Activated CD8-positive, alpha-beta memory T cell treated with anti-CD3 and anti-CD28 coated beads, Interleukin-2, amount 50 U/mL, for 4 hours (primary cell): ENCODE measurements at regions not wholly inside any gene's neighbourhood (a gene's known extent, or its start where the extent isn't known, plus 50 kb on each side); places are given as distances from the start of the nearest gene placed in this dataset.

Experiments used
- DNase-seq: peaks from one replicate; pipeline ENCODE4 v3.0.0-alpha.2; 2020

- no peak for DNase-seq
These were observed 885.3 kb downstream of the TBC1D22A start for GRCh38 chr22:47647720-47648119.

- DNase-seq: no peak
These were observed 884.7 kb downstream of the TBC1D22A start for GRCh38 chr22:47647181-47647580.

GRCh38 chr22:47645923-47646322 lies 883.5 kb downstream of the TBC1D22A start:
- DNase-seq: no peak

GRCh38 chr22:47645450-47645914 lies 883.0 kb downstream of the TBC1D22A start:
- DNase-seq: no peak

- no peak for DNase-seq
These were observed 871.9 kb downstream of the TBC1D22A start for GRCh38 chr22:47634347-47634746.

- DNase-seq: no peak
These were observed 870.7 kb downstream of the TBC1D22A start for GRCh38 chr22:47633111-47633510.

- no peak for DNase-seq
These were observed 870.3 kb downstream of the TBC1D22A start for GRCh38 chr22:47632701-47633100.

- DNase-seq: no peak
These were observed 869.2 kb downstream of the TBC1D22A start for GRCh38 chr22:47631571-47632102.

GRCh38 chr22:47630741-47631534 lies 868.5 kb downstream of the TBC1D22A start:
- no peak for DNase-seq

DNA sequence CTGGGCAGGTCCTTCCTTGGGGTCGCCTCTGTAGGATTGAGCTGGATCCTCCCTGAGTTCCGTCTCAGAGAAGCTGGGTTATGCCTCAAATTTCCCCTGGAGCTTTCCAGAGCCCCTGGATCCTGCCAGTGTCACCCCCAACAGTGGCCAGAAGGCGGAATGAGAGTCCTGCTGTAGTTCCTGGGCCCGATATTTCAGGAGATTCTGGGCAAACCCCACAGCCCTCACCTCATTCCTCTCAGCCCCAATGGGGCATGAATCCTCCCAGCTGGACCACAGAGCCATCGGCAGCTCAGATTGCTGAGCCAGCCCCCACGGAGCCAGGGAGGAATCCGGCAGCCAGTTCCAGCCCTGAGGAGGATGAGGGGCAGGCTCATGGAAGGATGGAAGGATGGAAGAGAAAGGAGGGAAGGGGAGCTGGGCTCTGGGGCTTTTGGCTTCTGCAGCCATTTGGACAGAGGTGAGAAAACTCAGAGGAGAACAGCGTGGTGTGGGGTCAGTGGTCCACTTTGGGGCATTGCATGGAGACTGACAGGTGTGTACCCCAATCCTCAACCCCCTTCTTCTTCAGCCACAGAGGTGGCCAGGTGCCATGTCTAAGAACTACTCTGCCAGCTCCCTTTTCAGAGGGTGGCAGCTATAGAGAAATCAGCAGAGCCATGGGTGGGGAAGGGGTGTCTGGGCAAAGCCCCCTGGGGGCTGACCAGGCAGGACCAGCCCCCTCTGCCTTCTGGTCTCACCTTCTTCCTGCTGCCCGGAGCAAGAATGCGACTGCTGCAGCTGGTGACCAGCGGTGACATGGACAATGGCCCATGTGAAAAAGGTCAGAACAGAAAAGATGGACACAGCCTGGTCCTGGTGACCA lies 867.6 kb downstream of the TBC1D22A start:
- no peak for DNase-seq

GRCh38 chr22:47629273-47629711 lies 866.8 kb downstream of the TBC1D22A start:
- no peak for DNase-seq

- DNase-seq: no peak
These were observed 866.2 kb downstream of the TBC1D22A start for GRCh38 chr22:47628477-47629272.

DNA sequence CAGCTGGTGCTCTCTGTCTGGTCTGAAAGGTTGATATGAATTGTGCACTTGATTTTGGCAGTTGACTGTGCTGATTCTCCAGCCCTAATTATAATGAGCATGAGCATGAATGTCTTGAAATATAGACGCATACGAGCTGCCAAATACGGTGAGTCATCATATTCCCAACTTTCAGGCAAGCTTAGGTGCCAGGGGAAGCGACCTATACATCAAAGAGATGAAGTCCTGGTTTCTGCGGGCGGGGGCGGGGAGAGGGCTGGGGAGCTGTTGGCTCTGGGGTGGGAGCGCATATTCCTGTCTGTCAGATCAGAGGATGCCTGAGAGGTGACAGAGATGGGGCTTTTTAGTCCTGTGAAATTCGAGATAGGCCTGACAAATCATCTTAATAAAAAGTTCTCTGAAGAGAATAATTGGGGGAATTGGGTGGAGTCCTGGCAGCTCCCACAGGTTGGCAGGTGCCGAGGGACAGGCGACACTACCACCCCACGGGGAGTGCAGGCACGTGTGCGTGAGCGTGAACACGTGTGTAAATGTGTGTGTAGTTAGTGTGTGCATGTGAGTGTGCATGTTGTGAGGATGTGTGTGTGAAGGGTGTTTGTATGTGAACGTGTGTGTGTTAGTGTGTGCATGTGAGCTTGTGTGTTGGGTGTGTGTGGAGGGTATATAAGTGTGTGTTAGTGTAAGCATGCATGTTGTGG lies 865.3 kb downstream of the TBC1D22A start:
- no peak for DNase-seq

DNA sequence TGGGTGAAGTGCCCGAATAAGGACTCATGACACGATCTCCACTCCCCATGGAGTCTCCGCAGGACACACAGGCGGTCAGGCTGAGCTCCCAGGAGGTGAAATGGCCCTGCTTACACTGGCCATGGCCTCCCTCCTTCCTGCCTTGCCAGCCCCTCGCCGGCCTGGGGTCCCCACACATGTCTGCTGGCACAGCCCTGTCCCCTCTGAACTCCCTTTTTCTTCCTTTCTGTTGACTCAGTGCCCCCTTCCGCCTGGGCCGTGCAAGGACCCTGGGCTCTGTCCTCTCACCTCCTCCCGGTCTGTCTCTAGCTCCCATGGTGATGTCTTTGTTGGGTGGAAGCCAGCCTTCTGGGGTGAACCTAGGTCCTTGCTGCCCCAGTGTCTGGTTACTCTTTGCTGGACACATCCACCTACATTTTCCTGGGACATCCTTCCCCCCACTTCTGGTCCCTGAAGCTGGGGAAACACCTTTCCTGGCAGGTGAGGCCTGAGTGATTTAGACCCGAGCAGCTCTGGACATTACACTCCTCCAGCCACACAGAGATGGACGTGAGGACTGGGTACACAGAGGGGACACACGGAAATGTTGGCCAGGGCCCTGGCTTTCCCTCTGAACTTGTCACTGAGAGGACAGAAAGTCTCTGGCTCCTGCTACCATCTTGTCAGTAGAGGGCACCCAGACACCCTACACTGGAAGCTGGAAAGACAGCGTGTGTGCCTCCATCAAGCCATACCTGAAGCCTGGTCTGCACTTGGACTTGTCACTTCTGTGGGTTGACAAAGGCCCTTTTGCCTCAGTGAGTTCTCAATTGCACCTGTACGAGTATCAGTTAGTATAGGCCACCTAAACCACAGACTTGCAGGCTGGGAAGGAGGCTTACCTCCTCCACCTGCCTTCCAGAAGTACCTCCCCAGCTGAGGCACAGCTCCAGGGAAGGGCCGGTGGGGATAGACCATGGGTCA lies 864.3 kb downstream of the TBC1D22A start:
- no peak for DNase-seq

DNA sequence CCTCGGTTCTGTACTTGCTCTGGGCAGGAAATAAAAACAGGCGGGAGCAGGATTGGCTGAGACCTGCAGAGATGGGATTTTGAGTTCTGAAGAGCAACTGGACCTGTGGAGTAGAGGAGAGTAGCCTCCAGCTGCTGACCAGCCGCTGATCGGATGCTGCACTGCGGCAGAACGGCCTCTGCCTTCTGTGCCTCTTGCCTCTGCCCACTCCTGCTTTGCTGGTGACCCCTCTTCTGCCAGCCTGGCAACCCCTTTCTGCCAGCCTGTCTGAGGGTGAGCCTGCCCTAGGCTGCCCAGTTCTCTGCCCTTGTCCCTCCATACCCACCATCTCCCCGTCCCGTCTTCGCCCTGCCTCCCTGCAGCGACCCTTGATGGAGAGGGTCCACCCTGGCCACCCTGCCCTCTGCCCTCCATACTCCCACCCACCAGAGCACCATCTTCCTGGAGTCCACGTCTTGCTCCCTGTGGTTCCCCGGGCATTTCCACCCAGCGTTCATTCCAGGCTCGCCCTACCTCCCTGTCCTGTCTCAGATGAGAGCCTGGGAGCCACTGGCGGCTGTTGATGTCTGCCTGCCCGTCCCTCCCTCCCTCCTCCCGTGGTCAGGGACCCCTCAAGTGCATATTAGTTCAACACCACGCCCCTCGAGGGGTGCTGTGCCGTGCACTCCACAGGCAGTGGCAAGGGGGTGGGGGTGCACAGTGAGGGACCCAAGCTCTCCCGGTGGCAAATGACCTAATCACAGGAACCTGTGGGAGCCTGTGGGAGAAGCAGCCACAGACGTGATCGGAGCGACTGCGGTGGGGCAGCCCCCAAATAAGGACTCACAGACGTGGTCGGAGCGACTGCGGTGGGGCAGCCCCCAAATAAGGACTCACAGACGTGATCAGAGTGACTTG lies 863.3 kb downstream of the TBC1D22A start:
- no peak for DNase-seq

GRCh38 chr22:47625013-47625385 lies 862.5 kb downstream of the TBC1D22A start:
- DNase-seq: no peak

- no peak for DNase-seq
These were observed 862.0 kb downstream of the TBC1D22A start for GRCh38 chr22:47624252-47625012.

DNA sequence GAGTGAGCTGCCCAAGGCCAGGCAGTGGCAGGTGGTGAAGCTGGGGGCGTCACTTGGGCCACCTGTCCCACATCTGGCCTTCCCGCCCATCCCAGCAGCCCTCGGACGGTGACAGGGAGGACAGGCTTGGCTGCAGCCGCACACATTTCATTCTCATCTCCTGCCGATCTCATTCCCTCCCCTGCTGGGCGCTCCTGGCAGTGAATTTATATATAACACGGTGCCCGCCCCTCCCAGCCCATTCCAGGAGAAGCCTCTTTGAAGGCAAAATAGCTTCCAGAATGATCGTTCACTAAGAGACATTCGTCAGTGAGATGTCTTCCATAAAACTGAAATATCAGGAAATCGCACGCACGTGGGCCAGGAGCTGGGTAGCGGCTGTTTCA lies 861.3 kb downstream of the TBC1D22A start:
- DNase-seq: no peak
